CD4-positive, alpha-beta T cell treated with Interleukin-6 for 4 hours (primary cell): ENCODE measurements at regions not wholly inside any gene's neighbourhood (a gene's known extent, or its start where the extent isn't known, plus 50 kb on each side); places are given as distances from the start of the nearest gene placed in this dataset.

Experiments used
- DNase-seq: peaks from one replicate; pipeline ENCODE4 v3.0.0-alpha.2; 2020; ENCODE audit warnings: mixed read lengths

DNA sequence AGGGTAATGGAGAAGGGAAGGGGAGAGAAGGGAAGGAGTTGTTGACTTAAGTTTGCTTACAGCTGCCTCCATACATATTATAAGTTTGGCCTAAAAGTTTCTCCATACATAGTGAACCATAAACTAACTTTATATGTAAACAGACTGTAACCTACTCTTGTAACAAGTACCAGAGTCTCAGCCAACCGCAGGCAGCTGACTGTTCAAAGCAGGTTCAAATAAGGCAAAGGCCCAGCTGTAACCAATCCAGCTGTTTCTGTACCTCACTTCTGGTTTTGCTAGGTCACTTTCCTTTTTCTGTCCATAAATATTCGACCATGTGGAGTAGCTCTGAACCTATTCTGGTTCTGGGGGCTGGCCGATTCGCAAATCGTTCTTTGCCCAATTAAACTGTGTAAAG, 591.2 kb downstream of the INSC start:
- no peak for DNase-seq

- no peak for DNase-seq
Measured at GRCh38 chr11:15707194-15707593, 592.5 kb downstream of the INSC start.

- no peak for DNase-seq
Measured at GRCh38 chr11:15707971-15708370, 593.2 kb downstream of the INSC start.

GRCh38 chr11:15710580-15711275, 596.0 kb downstream of the INSC start:
- no peak for DNase-seq

DNA sequence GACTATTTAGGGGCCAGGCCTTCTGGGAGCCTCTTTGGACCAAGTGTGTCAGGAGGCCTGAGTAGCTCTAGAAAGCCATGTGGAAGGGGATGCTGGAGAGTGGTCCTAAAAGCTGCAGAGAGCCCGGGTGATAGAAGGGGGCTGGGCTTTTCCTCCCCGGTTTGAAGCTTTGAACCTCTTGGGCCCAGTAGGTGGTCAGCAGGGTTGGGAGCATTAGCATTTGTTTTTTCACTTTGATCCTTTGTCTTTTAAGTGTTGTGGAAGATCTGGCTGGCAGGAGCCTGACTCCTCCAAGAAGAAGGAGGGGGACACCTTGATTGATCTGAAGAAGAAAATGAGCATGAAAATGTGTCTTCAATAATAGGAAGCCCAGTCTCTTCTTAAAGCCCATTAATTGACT, 596.6 kb downstream of the INSC start:
- no peak for DNase-seq

DNA sequence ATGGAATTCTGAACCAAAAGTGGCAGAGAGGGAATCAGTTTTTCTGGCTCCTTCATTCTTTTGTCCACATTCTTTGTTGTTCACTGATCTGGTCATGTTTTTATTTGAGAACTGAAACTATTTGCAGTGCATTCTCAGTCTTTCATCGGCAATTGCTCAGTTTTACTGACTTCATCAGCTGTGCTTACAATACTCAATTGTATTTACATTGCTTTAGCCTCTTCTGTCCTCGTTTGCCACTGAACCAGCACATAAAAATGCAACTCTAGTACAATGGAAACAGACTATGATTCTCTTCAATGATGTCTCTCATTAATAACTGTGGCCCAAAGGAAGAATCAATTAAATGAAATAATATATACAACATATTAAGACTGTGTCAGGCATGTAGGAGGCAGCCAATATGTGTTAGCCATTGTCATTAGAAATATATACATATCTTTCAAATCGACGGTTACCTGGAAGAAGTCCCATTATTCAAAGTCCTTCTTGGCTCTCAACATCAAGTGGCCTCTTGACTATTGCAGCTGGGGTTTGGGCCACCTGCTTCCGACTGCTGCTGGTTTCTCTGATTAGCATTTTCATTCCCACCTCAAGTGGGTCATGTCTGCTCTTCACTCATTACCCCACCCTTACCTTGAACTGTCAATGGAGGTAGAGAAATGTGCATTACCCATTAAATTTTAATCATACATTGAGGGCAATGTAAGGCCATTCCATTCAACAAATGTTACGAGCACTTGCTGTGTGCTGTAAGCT, 600.1 kb downstream of the INSC start:
- DNase-seq, result no peak

- no peak for DNase-seq
Measured at GRCh38 chr11:15716550-15716949, 601.8 kb downstream of the INSC start.

GRCh38 chr11:15720460-15720859, 605.7 kb downstream of the INSC start:
- no peak for DNase-seq

GRCh38 chr11:15723966-15724365, 609.2 kb downstream of the INSC start:
- DNase-seq, result no peak

- no peak for DNase-seq
Measured at GRCh38 chr11:15724601-15725000, 609.9 kb downstream of the INSC start.

DNA sequence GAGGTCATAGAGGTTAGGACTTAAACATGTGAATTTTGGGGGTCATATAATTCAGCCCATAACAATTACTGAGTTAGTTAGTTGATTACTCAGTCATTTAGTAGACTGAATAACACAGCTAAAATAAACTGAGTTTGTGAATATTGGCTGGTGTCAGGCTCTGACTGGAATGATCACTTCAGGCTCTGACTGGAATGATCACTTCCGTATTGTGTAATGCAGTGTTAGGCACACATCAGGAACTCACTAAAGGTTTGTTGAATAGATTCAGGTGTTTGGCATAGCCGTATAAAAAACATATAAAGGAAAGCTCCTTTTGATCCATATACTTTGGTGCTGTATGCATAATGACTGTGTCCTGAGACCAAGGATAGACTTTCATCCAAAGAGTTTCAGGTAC, 610.5 kb downstream of the INSC start:
- no peak for DNase-seq

- no peak for DNase-seq
Measured at GRCh38 chr11:15726221-15726746, 611.6 kb downstream of the INSC start.

DNA sequence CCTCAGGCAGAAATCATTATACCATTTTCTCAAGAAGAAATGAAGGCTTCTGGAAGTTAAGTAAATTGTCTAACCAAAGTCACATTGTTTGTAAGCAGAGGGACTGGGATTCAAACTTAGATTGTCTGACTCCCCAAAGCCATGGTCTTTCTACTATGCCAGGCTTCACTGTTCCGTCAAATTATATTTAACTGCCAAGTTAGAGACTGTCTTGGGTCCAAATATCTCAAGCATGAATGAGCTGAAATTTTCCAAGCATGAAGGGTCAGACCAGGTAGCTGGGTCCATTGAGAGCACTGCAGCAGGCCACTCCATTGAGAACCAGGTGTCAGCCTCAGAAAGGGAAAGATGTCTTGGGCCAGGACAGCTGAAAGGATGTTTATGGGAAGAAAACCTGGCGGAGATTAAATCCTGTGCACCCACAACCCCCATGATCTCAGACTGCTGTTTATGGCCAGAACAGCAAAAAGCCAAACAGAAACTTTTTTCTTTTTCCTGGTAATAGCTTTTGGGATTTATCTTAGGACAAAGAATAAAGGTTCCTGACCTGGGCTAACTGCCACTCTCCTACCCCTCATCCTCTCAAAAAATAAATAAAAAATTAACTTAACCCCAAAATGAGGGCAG, 612.3 kb downstream of the INSC start:
- DNase-seq, result no peak

DNA sequence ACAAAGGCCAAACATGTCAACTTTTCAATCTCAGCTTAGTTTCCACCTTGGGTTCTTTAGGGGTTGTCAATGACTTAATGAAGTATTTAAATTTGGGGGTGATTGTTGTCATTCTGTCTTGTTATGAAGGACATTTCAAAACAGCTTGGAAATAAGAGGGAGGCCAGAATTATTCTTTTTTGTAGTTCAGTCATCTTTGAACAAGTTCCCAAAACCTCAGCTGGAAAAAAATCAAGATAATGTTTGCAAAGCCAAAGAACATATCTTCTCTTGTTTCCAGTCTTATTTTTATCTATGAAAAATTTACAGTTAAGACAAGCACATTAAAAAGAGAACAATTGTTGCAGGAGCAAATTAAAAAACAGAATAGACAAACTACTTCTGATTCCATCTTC, 612.8 kb downstream of the INSC start:
- no peak for DNase-seq

DNA sequence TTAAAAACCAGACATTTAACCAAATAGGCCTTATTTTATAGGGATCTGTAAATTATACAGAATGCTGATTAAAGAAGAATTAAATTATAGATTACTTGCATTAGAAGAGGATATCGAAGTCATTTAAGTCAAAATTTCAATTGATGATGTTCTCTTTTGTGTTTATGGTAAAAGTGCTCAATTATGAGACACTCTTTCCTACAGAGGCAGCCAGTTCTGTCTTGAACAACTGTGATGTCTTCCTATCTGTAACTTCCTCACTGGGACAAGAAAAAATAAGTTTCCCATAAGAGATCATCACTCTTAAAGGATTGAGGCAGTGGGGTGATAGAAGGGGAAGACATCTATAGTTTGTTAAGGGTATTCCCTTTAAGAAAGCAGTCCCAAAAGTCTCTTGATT, 613.5 kb downstream of the INSC start:
- no peak for DNase-seq

DNA sequence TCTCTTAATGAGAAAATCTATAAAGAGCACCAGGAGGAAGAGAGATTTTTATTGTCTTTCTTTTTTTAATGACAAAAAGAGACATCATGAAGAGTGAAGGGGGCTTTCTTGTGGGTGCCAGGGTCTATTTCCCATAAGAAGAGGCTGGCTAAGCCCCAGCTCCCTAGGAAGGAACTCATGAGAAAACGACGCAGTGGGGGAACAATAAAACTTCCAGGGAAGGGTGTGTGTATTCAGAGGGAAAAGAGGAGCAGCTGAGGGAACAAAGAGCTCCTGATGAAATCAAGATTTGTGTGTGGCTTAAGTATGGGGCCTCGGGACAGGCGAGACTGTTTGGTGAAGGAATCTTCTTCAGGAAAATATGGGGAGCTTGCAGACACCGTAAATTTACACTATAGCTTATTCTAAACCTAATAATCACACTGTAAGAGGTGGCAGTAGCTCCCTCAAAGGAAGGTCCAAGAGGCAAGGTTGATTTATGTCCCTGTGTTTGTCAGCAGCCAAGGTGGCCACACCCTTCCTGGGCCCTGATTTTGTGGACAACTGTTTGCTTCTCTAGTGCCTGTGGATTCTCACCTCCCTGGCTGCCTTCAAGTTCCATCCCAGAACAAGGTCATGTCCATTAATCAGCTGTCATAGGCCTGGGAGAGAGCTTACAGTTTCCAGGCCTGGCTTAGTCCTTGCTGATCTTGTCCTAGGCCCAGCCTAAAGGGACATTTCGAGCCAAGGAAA, 615.7 kb downstream of the INSC start:
- no peak for DNase-seq

DNA sequence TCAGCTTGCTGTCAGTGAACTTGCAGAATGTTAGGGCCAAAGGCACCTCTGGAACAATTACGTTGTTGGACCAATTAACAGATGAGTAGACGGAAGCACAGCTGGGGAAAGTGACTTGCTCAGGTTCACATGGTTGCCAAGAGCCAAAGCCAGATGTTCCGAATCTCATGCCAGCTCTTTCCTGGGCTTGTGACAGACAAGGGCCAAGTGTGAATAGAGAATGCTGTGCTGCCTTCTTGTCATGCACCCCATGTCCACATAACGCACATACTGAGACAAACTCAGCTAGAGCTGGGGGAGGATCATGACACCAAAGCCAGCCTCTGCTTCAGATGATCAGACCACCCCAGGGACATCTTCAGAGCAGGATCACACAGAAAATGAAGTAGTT, 616.3 kb downstream of the INSC start:
- no peak for DNase-seq

GRCh38 chr11:15735706-15736105, 620.6 kb downstream of the SOX6 start:
- no peak for DNase-seq

DNA sequence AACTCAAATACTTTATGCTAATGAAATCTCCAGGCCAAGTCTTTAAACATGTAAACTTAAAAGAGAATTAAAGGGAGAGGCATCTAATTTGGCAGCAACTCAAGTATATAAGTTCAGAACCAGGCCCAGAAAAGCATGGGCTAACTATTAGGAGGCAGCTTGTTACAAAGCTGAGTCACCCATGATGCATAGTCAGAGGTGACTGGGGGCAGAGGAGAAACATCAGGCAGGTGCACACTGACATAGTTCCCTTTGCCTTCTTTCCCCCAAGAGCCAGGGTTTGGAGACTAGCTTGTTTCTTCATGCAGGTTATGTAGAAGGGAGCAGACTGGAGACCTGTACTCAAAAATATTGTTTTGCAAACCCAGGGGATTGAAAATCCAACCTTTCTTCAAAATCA, 619.0 kb downstream of the SOX6 start:
- no peak for DNase-seq

GRCh38 chr11:15738931-15739330, 617.4 kb downstream of the SOX6 start:
- no peak for DNase-seq

GRCh38 chr11:15742626-15743519, 613.5 kb downstream of the SOX6 start:
- DNase-seq, result no peak

- no peak for DNase-seq
Measured at GRCh38 chr11:15744693-15745092, 611.7 kb downstream of the SOX6 start.
